HG03457 (cell line): ENCODE measurements at regions not wholly inside any gene's neighbourhood (a gene's known extent, or its start where the extent isn't known, plus 50 kb on each side); places are given as distances from the start of the nearest gene placed in this dataset.
"Not testable (repeated sequence)": the region's sequence is repeated elsewhere in the genome, so short reads cannot be mapped to it uniquely, and the experiment has no call there.

Source experiments
- ATAC-seq: cut with Tn5 transposase; IDR thresholded peaks from one replicate; pipeline ENCODE4 v1.9.1; 2021; ENCODE audit warnings: moderate number of reproducible peaks; ENCODE audit not compliant: unreplicated experiment

- no peak for ATAC-seq
Observed at GRCh38 chr1:173341971-173342370, 134.8 kb upstream of the TNFSF4 start.

- no peak for ATAC-seq
Observed at GRCh38 chr1:173342736-173343135, 134.4 kb upstream of the PRDX6 start.

GRCh38 chr1:173344034-173344743, 132.9 kb upstream of the PRDX6 start:
- ATAC-seq, result no peak

GRCh38 chr1:173347282-173347818, 129.8 kb upstream of the PRDX6 start:
- no peak for ATAC-seq

- ATAC-seq, result not testable (repeated sequence)
Observed at GRCh38 chr1:173352635-173353034, 124.5 kb upstream of the PRDX6 start.

GRCh38 chr1:173353350-173353749, 123.8 kb upstream of the PRDX6 start:
- ATAC-seq, result no peak

- ATAC-seq, result no peak
Observed at GRCh38 chr1:173354937-173355280, 122.2 kb upstream of the PRDX6 start.

GRCh38 chr1:173355281-173356031, 121.7 kb upstream of the PRDX6 start:
- no peak for ATAC-seq

GRCh38 chr1:173356191-173356762, 120.9 kb upstream of the PRDX6 start:
- no peak for ATAC-seq

- no peak for ATAC-seq
Observed at GRCh38 chr1:173360487-173361063, 116.6 kb upstream of the PRDX6 start.

GRCh38 chr1:173362543-173362942, 114.6 kb upstream of the PRDX6 start:
- ATAC-seq, result no peak

- ATAC-seq, result no peak
Observed at GRCh38 chr1:173364827-173365226, 112.3 kb upstream of the PRDX6 start.

- ATAC-seq, result no peak
Observed at GRCh38 chr1:173365341-173365740, 111.8 kb upstream of the PRDX6 start.

GRCh38 chr1:173367136-173367535, 110.0 kb upstream of the PRDX6 start:
- no peak for ATAC-seq

- not testable (repeated sequence) for ATAC-seq
Observed at GRCh38 chr1:173370586-173370985, 106.5 kb upstream of the PRDX6 start.

- ATAC-seq, result not testable (repeated sequence)
Observed at GRCh38 chr1:173376065-173376464, 101.1 kb upstream of the PRDX6 start.

GRCh38 chr1:173377266-173377665, 99.9 kb upstream of the PRDX6 start:
- ATAC-seq, result no peak

- ATAC-seq, result no peak
Observed at GRCh38 chr1:173383351-173383750, 93.8 kb upstream of the PRDX6 start.

GRCh38 chr1:173388352-173388751, 88.8 kb upstream of the PRDX6 start:
- no peak for ATAC-seq

GRCh38 chr1:173392895-173393658, 84.1 kb upstream of the PRDX6 start:
- ATAC-seq, result no peak

GRCh38 chr1:173393659-173394000, 83.5 kb upstream of the PRDX6 start:
- no peak for ATAC-seq
